Activated naive CD4-positive, alpha-beta T cell treated with anti-CD3 and anti-CD28 coated beads, Interleukin-2, amount 50 U/mL, for 72 hours (primary cell): ENCODE measurements at regions not wholly inside any gene's neighbourhood (a gene's known extent, or its start where the extent isn't known, plus 50 kb on each side); places are given as distances from the start of the nearest gene placed in this dataset.
"Not testable (repeated sequence)": the region's sequence is repeated elsewhere in the genome, so short reads cannot be mapped to it uniquely, and the experiment has no call there.

Source experiments
- ATAC-seq, 2 donors: fragments of 150-1000 bp; cut with Tn5 transposase; 2 replicates each; pipeline ENCODE4 v1.10.0; 2021; ENCODE audit warnings: mild to moderate bottlenecking in 2 of 2, moderate library complexity in 2 of 2
- DNase-seq, 2 donors: peaks; one replicate each; pipeline ENCODE4 v3.0.0; 2021 to 2022; ENCODE audit warnings: low spot score in 2 of 2
- H3K27ac Mint-ChIP-seq, 2 donors: one replicate each; pipeline ENCODE4 v1.8.0; 2022; ENCODE audit warnings: mild to moderate bottlenecking in 2 of 2, mixed read lengths in 2 of 2
- H3K36me3 Mint-ChIP-seq, 2 donors: one replicate each; pipeline ENCODE4 v1.8.0; 2022; ENCODE audit warnings: mixed read lengths in 2 of 2
- H3K9me3 Mint-ChIP-seq, 2 donors: one replicate each; pipeline ENCODE4 v1.8.0; 2022; ENCODE audit warnings: mixed read lengths in 2 of 2

DNA sequence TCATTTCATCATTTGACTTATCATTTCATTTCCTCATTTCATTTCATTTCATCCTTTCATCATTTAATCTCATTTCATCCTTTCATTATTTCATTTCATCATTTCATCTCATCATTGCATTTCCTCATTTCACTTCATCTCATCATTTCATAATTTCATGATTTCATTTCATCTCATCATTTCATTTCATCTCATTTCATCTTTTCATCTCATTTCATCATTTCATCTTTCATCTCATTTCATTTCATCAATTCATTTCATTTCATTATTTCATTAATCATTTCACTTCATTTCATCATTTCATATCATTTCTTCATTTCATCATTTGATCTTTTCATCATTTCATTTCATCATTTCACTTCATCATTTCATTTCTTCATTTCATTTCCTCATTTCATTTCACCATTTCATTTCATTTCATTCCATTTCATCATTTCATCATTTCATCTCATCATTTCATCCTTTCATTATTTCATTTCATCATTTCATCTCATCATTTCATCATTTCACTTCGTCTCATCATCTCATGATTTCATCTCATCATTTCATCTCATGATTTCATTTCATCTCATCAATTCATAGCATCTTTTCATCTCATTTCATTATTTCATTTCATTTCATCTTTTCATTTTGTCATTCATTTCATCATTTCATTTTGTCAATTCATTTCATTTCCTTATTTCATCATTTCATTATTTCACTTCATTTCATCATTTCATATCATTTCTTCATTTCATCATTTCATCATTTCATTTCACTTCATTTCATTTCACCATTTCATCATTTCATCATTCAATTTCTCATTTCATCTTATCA is 131.1 kb downstream of the ZNF92 start:
- not testable (repeated sequence) for H3K36me3 Mint-ChIP-seq, DNase-seq, H3K9me3 Mint-ChIP-seq, H3K27ac Mint-ChIP-seq, ATAC-seq

GRCh38 chr7:65505320-65505633 is 131.6 kb downstream of the ZNF92 start:
- H3K27ac Mint-ChIP-seq, H3K9me3 Mint-ChIP-seq, ATAC-seq, DNase-seq, H3K36me3 Mint-ChIP-seq: not testable (repeated sequence)

DNA sequence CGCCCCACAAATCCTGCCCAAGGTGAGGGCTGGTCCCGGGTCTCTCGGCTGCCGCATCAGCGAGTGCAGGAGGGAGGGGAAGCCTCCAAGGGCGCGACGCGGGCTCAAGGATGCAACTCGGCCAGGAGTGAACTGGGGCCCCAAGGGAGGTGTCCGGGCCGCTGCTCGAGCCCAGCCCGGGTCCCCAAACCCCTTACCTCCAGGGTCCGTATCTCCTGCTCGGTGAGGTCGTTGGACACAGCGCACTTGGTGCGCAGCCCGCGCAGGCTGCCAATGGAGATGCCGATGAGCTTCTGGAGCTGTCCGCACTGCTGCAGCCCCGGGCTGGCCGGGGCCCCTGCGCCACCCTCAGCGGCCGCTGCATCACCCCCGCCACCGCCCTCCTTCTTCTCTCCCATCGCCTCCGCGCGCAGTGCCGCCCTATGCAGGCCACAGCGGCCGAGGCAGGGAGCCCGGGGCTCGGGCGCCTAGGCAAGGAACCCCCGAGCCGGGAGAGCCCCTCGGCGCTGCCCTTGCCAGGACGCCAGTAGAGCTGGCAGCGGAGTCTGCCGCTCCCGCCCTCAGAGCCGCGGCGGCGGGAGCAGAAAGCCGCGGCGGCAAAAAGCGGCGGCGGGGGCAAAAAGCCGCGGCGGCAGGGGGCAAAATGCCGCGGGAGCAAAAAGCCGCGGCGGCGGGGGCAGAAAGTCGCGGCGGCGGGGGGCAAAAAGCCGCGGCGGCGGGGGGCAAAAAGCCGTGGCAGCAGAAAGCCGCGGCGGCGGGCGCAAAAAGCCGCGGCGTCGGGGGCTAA is 135.1 kb downstream of the ZNF92 start:
- DNase-seq, H3K27ac Mint-ChIP-seq, ATAC-seq, H3K36me3 Mint-ChIP-seq, H3K9me3 Mint-ChIP-seq: not testable (repeated sequence)

DNA sequence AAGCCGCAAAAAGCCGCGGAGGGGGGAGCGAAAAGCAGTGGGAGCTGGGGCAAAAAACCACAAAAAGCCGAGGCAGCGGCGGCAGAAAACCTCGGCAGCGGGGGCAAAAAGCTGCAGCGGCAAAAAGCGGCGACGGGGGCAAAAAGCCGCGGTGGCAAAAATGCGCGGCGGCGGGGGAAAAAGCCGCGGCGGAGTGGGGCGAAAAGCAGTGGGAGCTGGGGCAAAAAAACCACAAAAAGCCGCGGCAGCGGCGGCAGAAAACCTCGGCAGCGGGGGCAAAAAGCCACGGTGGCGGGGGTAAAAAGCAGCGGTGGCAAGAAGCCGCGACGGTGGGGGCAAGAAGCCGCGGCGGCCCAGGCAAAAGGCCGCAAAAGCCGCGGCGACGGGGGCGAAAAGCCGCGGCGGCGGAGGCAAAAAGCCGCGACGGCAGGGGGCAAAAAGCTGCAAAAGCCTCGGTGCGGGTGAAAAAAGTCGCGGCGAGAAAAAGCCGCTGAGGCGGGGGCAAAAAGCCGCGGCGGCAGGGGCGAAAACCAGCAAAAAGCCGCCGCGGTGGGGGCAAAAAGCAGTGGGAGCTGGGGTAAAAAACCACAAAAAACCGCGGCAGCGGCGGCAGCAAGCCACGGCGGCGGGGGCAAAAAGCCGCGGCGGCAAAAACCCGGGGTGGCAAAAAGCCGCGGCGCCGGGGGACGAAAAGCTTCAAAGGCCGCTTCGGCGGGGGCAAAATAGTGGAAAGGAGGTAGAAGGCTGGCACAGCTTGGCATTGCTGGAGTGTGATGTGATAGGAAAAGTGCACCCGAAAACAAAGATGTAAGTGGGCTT is 135.9 kb downstream of the ZNF92 start:
- ATAC-seq (no peak), DNase-seq (no peak)
- Mint-ChIP-seq H3K27ac (no peak overlapping the region), H3K9me3 (no peaks in the 10 kb centered on the region), H3K36me3 (no peaks in the 10 kb centered on the region)

- not testable (repeated sequence) for H3K27ac Mint-ChIP-seq, ATAC-seq, H3K9me3 Mint-ChIP-seq, H3K36me3 Mint-ChIP-seq, DNase-seq
Measured at GRCh38 chr7:65510187-65510538, 136.5 kb downstream of the ZNF92 start.

DNA sequence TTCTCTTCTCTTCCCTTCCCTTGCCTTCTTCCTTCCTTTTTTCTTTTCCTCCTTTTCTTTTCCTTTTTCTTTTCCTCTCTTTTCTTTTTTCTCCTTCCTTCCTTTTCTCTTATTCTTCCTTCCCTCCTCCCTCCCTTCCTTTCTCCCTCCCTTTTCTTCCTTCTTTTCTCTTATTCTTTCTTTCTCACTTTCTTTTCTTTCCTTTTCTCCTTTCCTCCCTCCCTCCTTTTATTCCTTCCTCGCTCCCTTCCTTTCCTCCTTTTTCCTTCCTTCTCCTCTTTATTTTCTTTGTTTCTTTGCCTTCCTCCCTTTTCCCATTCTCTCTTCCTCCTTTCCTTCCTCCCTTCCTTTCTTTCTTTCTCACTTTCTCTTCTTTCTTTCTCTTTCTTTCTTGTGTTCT is 146.1 kb downstream of the ZNF92 start:
- not testable (repeated sequence) for ATAC-seq, H3K27ac Mint-ChIP-seq, H3K9me3 Mint-ChIP-seq, DNase-seq, H3K36me3 Mint-ChIP-seq

- H3K9me3 Mint-ChIP-seq, DNase-seq, ATAC-seq, H3K36me3 Mint-ChIP-seq, H3K27ac Mint-ChIP-seq: not testable (repeated sequence)
Measured at GRCh38 chr7:65545465-65546161, 172.0 kb downstream of the ZNF92 start.

- not testable (repeated sequence) for ATAC-seq, H3K27ac Mint-ChIP-seq, DNase-seq, H3K36me3 Mint-ChIP-seq
- peaks cover 0 to 14% of the 10 kb centered on the region in 2 donors for H3K9me3 Mint-ChIP-seq
Measured at GRCh38 chr7:65549589-65550443, 176.2 kb downstream of the ZNF92 start.

GRCh38 chr7:65550444-65550809 is 176.8 kb downstream of the ZNF92 start:
- H3K36me3 Mint-ChIP-seq, ATAC-seq, H3K27ac Mint-ChIP-seq, DNase-seq: not testable (repeated sequence)
- peaks cover 0 to 14% of the 10 kb centered on the region in 2 donors for H3K9me3 Mint-ChIP-seq

GRCh38 chr7:65551042-65551441 is 177.4 kb downstream of the ZNF92 start:
- H3K36me3 Mint-ChIP-seq, H3K27ac Mint-ChIP-seq, DNase-seq, ATAC-seq: not testable (repeated sequence)
- H3K9me3 Mint-ChIP-seq: peaks cover 0 to 14% of the 10 kb centered on the region in 2 donors

DNA sequence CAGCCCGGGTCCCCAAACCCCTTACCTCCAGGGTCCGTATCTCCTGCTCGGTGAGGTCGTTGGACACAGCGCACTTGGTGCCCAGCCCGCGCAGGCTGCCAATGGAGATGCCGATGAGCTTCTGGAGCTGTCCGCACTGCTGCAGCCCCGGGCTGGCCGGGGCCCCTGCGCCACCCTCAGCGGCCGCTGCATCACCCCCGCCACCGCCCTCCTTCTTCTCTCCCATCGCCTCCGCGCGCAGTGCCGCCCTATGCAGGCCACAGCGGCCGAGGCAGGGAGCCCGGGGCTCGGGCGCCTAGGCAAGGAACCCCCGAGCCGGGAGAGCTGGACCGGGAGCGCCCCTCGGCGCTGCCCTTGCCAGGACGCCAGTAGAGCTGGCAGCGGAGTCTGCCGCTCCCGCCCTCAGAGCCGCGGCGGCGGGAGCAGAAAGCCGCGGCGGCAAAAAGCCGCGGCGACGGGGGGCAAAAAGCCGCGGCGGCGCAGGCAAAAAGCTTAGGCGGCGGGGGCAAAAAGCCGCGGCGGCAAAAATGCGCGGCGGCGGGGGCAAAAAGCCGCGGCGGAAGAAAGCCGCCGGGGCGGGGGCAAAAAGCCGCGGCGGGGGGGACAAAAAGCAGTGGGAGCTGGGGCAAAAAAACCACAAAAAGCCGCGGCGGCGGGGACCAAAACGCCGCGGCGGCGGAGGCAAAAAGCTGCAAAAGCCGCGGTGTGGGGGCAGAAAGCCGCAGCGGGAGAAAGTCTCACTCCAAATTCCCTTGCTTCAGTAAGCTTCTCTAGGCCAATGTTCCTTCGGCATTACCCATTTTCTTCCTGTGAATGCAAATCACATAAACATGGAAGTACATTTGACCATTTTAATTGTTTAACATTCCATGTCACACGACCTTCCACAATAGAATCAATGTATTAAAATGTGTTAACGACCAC is 181.2 kb downstream of the ZNF92 start:
- not testable (repeated sequence) for H3K9me3 Mint-ChIP-seq, DNase-seq, H3K27ac Mint-ChIP-seq, H3K36me3 Mint-ChIP-seq, ATAC-seq

DNA sequence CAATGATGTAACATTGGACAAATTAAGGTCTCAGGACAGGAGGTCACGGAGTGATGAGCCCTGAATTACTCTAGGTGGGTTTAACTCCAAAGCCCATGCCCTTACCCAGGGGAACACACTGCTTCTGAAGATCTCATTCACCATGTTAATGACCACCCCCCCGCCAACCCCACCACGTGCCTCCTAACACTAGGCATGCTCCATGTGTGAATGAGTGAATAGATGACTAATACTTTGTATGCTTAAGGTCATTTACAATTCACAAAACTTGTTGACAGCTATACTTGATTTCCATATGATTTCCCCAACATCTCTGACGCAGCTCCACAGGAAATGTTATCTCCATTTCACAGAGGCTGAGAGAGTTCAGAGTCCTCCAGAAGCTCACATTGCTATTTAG is 184.9 kb downstream of the ZNF92 start:
- not testable (repeated sequence) for DNase-seq

GRCh38 chr7:65561786-65562372 is 188.2 kb downstream of the ZNF92 start:
- not testable (repeated sequence) for H3K9me3 Mint-ChIP-seq, H3K36me3 Mint-ChIP-seq, ATAC-seq, DNase-seq, H3K27ac Mint-ChIP-seq

More for the DNA sequence above, 184.9 kb downstream of the ZNF92 start:
- ATAC-seq, H3K9me3 Mint-ChIP-seq, H3K27ac Mint-ChIP-seq, H3K36me3 Mint-ChIP-seq: not testable (repeated sequence)

- H3K9me3 Mint-ChIP-seq, ATAC-seq, DNase-seq, H3K36me3 Mint-ChIP-seq, H3K27ac Mint-ChIP-seq: not testable (repeated sequence)
Measured at GRCh38 chr7:65562522-65562921, 188.9 kb downstream of the ZNF92 start.
